ENCODE measurements at regions not wholly inside any gene's neighbourhood (a gene's known extent, or its start where the extent isn't known, plus 50 kb on each side); places are given as distances from the start of the nearest gene placed in this dataset.

DNA sequence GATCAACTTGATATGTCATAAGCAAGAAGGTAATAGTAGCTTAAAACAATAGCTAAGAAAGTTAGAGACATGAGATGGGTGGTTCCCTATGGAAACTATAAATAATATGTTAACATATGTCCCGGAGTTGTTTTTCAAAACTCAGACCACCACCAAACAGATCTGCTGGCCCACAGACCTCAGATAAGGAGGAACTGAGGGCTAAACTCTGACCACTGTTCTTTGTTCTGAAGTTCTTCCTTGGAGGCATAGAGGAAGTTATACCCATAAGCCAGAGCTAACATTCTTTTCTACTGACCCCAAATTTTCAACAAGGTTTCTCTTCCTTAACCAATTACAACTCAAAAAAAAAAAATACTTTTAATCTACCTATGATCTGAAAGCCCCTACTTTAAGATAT, 156.1 kb upstream of the FSCB start:
- no peak for DNase-seq (ENCODE audit: insufficient read length, low spot score)
- TF ChIP-seq, protein P1, sequence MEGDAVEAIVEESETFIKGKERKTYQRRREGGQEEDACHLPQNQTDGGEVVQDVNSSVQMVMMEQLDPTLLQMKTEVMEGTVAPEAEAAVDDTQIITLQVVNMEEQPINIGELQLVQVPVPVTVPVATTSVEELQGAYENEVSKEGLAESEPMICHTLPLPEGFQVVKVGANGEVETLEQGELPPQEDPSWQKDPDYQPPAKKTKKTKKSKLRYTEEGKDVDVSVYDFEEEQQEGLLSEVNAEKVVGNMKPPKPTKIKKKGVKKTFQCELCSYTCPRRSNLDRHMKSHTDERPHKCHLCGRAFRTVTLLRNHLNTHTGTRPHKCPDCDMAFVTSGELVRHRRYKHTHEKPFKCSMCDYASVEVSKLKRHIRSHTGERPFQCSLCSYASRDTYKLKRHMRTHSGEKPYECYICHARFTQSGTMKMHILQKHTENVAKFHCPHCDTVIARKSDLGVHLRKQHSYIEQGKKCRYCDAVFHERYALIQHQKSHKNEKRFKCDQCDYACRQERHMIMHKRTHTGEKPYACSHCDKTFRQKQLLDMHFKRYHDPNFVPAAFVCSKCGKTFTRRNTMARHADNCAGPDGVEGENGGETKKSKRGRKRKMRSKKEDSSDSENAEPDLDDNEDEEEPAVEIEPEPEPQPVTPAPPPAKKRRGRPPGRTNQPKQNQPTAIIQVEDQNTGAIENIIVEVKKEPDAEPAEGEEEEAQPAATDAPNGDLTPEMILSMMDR (IDR thresholded peaks at IDR 0.05; ENCODE audit: insufficient read depth, missing control alignments): no peak
- no peak for FAIRE-seq

DNA sequence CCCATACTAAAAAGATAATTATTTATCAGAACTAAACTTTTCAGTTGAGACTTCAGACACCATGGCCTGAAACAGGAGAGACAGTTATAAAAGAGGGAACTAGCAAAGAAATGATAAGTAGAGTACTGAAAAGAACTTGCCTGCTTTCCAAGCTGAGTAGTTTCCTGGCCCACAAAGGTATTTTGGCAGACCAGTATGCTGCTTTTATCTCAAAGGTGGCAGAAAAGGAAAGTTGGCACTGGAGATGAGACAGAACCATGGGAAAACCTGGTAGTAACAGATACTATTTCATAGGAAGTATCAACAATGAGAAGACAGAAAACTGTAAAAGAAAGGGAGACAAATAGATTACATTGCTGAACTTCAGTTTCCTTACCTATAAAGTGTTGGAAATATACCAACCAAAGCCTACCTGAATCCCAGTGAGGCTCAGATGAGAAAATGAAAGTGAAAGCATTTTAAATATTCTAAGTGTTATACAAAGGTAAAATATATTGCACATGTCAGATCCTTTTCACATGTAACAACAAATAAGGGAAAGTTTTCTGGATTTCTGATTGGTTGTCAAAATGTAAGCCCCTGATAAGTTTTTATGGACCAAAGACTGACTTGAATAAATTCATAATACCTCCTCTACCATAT, 155.3 kb upstream of the FSCB start:
- FAIRE-seq (no peak), DNase-seq (ENCODE audit: insufficient read length, low spot score) (no peak)
- TF ChIP-seq, protein P1 (IDR thresholded peaks at IDR 0.05; ENCODE audit: insufficient read depth, missing control alignments): no peak

DNA sequence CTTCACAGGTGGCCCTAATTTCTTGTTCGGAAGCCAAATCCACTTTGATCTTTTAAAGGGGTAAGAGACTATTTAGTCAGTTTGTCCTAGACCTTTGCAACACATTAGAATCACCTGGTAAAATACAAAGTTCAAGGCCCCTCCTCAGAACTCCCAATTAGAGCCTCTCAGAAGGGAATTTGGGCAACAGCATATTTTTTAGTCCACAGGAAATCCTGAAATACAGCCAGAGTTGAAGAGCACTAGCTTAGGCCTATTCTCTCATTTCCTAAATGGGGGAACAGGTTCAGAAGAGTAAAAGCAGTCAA, 151.3 kb upstream of the FSCB start:
- TF ChIP-seq, protein P1 (IDR thresholded peaks at IDR 0.05; ENCODE audit: insufficient read depth, missing control alignments): no peak
- no peak for FAIRE-seq
- DNase-seq (ENCODE audit: insufficient read length, low spot score): no peak

DNA sequence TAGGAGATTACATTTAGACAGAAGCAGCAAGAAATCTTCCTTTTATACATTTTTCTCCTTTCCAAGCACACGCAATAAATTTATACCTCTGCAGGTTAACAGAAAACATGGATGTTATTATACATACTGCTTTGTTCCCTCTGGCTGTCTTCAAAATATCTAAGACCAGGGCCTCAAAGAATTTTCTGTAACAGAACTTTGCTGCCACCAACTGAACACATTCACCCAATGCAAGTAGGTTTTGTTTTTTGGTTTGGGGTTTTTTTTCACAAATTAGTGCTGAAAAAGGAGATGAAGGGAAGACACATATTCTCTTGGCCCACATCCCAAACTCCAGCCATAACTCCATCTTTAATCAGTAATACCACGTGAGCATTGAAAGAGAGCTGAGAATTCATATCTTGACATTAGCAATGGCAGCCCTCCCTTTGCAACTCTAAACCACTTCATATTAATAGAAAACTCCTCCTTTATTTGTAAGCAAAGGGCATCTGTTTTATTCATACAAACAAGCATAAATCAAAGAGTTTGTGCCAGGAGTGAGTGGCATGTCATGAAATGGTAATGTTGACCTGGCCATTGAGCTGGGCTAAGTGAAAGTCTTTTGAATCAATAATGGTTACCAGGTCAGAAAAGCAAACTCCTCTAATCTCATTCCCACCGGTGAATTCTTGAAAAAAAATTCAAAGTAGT, 150.8 kb upstream of the FSCB start:
- TF ChIP-seq, protein P1 (IDR thresholded peaks at IDR 0.05; ENCODE audit: insufficient read depth, missing control alignments): peak; percentile 48
- no peak for FAIRE-seq
- no peak for DNase-seq (ENCODE audit: insufficient read length, low spot score)

DNA sequence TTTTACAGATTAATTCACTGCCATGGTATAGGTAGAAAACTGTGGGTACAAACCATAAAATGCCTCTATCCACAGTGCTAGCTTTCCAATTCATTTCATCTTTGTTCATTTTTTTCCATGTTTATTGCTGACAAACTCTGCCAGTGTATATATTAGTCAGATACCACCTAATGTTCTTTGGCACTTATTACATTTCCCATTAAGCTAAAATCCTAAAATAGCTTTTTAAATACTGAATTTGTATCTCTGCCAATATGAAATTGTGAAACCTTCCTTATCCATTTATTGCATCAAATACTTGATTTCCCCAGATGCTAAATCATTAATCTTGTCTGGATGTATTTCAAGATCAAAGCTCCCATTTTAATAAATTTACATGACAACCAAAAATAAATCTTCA, 150.1 kb upstream of the FSCB start:
- peak; percentile 6 for FAIRE-seq
- DNase-seq (ENCODE audit: insufficient read length, low spot score): no peak
- TF ChIP-seq, protein P1 (IDR thresholded peaks at IDR 0.05; ENCODE audit: insufficient read depth, missing control alignments): no peak

DNA sequence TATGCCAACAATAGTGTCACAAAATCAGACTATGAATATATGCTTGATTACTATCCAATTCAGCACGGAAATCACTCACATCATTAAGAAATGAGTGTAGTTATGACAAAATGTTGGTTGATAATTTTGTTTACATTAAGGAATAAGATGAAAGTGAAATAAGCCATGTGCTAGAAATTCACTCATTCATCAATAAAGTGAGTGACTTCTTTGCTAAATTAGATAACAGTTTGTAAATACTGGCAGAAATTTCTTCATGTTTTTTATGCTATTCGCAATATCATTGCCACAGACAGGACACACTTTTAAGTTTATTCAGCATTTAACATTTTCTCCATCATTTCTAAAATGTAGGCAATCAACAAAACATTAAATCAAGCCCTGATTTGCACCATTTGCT, 147.5 kb upstream of the FSCB start:
- TF ChIP-seq, protein P1 (IDR thresholded peaks at IDR 0.05; ENCODE audit: insufficient read depth, missing control alignments): no peak
- DNase-seq (ENCODE audit: insufficient read length, low spot score): no peak
- no peak for FAIRE-seq

DNA sequence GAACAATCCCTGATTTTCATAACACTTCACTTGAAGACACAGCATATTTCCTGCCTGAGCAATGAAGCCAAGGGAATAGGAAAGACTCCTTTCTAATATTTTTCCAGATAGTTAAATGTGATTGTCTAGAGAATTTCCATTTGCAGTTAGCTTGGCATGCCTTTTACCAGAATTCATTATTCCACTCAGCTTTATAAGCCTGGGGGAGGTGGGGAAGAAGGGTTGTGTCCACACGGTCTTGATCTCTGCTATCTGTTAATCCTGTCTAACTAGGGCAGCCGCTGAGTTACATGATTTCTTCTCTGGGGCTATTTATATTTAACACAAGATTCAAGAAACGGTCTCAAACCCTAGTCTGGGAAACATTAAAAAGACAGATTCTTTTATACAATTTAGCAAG, 146.6 kb upstream of the FSCB start:
- FAIRE-seq (no peak), DNase-seq (ENCODE audit: insufficient read length, low spot score) (no peak)
- TF ChIP-seq, protein P1 (IDR thresholded peaks at IDR 0.05; ENCODE audit: insufficient read depth, missing control alignments): no peak
